GM12892 (cell line): ENCODE measurements at regions not wholly inside any gene's neighbourhood (a gene's known extent, or its start where the extent isn't known, plus 50 kb on each side); places are given as distances from the start of the nearest gene placed in this dataset.

Experiments used
- DNase-seq: peaks from one replicate; pipeline ENCODE4 v3.0.0; 2011; ENCODE audit not compliant: insufficient read length
- FAIRE-seq: peaks from 2 replicates; lab custom pipeline; 2011; peaks lifted over from hg19 to GRCh38; lab: Jason Lieb, UNC
- POLR2A ChIP-seq: IDR thresholded peaks from 2 replicates; pipeline ENCODE4 v1.6.1; 2011; ENCODE audit warnings: low read depth, low read length, control low read depth
- POLR2AphosphoS5 ChIP-seq: IDR thresholded peaks from 2 replicates; pipeline ENCODE4 v1.6.1; 2011; ENCODE audit warnings: low read depth, low read length, control low read depth
- TAF1 ChIP-seq: IDR thresholded peaks from 2 replicates; pipeline ENCODE4 v1.6.1; 2011; ENCODE audit warnings: low read depth, mild to moderate bottlenecking, control low read depth, low read length, borderline replicate concordance

DNA sequence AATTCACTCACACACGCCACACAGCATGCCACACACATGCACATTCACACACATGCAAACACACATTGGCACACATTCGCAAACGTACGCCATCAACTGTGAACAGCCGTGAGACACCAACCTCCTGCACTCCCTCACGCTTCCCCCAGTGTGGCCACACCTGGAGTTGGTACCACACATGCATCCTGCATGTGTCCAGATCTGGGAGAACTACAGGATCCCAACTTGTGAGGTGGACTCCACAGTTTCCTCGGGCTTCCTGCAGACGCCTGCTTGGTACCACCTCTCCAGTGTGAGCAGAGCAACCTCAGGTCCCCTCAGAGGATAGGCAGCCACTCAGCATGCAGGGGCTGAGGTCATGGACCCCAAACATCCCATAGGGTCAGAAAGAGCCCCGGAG is 239.0 kb downstream of the EIPR1 start:
- FAIRE-seq (no peak), DNase-seq (no peak)
- TF ChIP-seq POLR2A (no peak), POLR2AphosphoS5 (no peak), TAF1 (no peak)

DNA sequence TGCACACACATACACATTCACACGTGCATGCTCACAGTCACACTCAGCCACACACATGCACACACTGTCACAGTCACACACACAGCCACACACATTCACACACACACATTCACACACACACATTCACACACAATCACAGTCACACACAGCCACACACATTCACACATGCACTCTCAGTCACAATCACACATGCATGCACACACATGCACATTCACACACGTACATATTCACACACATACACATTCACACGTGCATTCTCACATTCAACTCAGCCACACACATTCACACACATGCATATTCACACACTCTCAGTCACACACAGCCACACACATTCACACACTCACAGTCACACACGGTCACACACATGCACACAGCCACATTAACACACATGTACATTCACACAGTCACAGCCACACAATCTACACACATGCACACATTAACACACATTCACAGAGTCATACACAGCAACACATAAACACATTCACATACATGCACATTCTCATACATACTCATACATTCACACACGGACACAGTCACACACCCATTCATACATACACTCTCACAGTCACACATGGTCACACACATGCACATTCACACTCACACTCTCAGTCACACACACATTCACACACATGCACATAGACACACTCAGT is 239.8 kb downstream of the EIPR1 start:
- DNase-seq (no peak), FAIRE-seq (no peak)
- TF ChIP-seq TAF1 (no peak), POLR2AphosphoS5 (no peak), POLR2A (no peak)

DNA sequence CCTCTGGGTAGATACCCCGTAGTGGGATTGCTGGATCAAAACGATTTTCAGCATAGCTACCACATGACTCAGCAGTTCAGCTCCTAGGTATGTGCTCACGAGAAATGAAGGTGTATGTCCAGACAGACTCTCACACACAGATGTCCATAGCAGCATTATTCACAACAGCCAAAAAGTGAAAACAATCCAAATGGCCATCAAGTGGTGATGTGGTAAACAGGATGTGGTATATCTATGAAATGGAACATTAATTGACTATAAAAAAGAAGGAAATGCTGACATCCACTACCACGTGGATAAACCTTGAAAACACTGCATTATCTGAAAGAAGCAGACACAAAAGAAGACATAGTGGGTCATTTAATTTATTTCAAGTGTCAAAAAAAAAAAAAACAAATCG is 241.9 kb downstream of the EIPR1 start:
- TF ChIP-seq TAF1: no peak
- TF ChIP-seq POLR2AphosphoS5: no peak
- no peak for TF ChIP-seq POLR2A
- FAIRE-seq (no peak), DNase-seq (no peak)

DNA sequence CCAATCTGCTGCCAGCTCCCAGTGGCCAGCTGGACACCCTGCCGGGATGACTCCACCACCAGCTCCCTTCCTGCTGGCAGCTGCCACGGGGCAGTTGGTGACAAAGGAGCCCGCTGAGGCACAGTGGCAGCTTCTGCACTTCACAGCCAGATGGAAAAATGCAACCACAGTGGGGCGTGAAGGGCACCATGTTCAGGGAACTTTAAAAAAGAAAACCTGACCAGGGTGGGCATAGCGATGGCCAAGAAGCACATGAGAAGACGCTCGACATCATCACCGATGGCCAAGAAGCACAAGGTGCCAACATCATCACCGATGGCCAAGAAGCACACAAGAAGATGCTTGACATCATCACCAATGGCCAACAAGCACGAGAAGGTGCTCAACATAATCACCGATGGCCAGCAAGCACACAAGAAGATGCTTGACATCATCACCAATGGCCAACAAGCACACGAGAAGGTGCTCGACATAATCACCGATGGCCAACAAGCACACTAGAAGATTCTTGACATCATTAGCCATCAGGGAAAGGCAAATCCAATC is 243.5 kb downstream of the EIPR1 start:
- no peak for TF ChIP-seq POLR2AphosphoS5
- no peak for TF ChIP-seq POLR2A
- no peak for TF ChIP-seq TAF1
- DNase-seq: no peak
- FAIRE-seq: no peak

DNA sequence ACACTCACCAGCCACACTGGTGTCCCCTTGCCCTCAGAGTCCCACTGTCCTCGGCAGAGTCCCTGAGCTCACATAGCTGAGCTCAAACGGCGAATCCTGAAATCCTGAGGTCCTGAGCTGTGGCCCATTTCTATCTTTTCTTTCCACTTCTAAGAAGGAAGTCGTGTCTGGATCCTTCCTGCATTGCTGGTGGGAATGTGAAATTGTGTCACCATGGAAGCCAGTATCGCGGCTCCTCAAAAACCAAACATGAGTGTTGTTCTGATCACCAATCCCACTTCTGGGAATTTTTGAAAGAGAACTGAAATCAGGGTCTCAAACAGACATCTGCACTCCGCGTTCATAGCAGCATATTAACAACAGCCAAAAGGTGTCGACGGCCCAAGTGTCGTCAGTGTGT is 244.7 kb downstream of the EIPR1 start:
- TF ChIP-seq POLR2AphosphoS5 (no peak), TAF1 (no peak), POLR2A (no peak)
- no peak for DNase-seq
- no peak for FAIRE-seq

DNA sequence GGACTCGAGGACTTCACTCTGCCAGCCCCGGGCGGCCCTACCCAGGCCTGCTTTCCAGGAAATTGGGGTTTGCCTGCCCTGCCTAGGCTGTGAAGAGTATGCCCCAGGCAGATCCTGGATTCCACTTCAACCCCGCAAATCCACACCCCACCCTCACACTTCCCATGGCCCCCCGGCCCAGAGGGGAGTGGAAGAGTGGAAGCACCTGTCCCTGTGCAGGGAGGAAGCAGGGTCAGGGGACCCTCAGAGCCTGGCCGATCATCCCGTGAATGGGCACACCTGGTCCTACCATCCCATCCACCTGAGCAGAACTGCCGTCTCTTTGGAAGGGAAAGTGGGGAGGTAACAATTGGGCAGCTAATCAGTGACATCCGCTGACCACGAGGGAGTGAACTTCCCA is 245.2 kb downstream of the EIPR1 start:
- FAIRE-seq (no peak), DNase-seq (no peak)
- no peak for TF ChIP-seq POLR2A
- no peak for TF ChIP-seq POLR2AphosphoS5
- TF ChIP-seq TAF1: no peak

DNA sequence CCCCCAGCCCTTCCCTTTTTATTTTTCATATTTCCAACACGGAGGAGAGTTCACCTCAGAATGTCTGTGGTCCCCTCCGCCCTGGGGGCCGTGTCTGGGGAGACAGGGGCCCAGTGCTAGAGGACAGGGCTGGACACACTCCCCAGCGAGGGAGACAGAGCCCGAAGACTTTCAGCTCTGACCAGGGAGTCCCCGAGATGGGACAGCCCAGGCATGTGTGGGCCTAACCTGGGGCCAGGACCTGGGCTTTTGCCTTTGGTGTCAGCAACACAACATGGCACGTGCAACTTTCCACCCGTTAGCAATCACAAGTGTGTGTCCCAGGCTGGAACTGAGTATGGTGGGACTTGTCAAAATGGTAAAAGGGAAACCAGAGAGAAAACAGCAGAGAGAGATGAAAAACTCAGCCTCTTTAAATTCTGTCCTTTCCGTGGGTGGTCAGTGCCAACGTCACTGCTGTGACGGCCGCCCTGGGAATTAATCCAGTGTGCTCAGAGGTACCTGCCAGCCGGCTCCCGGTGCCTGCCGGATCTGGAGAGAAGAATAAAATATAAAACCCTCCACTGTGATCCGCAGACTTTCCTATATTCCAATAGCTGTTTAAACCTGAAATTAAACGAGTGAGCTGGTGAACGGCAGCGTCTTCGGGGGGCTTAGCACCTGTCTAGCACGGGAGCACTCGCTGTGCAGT is 245.8 kb downstream of the EIPR1 start:
- FAIRE-seq (no peak), DNase-seq (no peak)
- TF ChIP-seq TAF1: no peak
- no peak for TF ChIP-seq POLR2A
- no peak for TF ChIP-seq POLR2AphosphoS5

DNA sequence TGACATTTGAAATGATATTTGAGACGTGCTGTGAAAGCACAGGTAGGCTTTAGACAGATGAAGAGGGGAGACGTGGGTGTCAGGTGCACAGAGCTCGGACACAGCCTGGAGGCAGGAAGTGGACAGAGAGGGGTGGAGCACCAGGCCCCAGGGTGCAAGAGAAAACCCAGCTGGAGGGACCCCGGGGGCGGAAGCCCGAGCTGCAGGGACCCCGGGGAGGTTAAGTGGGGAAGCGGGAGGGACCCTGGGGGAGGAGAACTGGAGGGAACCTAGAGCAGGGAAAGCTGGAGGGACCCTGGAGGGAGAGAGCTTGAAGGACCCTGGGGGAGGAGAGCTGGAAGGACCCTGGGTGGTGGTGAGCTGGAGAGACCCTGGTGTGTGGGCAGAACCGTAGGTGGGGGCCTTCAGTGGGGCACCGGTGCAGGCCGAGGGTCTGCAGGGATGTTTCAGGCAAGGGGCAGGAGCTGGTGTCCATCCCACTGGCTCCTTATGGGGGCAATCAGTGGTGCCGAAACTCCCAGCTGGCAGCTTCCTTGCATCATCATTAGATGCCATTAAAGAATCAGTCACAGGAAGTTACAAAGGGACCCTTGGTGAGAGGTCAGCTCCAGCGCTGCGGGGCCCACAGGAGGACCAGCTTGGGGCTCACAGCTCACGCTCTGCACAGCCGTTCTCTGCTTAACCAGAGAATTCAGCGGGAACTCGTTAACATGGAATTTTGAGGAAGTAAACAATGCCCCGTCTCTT is 246.6 kb downstream of the EIPR1 start:
- FAIRE-seq: no peak
- TF ChIP-seq TAF1 (no peak), POLR2AphosphoS5 (no peak), POLR2A (no peak)
- no peak for DNase-seq

DNA sequence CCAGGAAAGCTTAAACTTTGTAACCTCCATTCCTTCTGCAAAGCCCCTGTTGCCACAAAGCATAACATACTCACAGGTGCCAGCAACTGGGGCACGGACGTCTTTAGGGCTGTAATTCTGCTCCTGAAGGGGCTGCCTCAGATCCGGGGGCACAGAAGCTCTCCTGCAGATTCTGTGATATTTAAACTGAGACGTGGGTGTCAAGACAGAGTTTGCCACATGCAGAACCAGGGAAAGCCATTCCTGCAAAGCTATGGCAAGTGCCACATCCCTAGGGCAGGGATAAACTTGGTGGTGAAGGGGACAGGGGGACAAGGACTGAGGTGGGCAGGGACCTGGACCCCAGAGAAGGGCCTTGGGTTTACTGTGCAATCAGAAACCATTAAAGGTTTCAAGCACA is 247.2 kb downstream of the EIPR1 start:
- DNase-seq (no peak), FAIRE-seq (no peak)
- TF ChIP-seq POLR2AphosphoS5: no peak
- TF ChIP-seq TAF1: no peak
- no peak for TF ChIP-seq POLR2A

DNA sequence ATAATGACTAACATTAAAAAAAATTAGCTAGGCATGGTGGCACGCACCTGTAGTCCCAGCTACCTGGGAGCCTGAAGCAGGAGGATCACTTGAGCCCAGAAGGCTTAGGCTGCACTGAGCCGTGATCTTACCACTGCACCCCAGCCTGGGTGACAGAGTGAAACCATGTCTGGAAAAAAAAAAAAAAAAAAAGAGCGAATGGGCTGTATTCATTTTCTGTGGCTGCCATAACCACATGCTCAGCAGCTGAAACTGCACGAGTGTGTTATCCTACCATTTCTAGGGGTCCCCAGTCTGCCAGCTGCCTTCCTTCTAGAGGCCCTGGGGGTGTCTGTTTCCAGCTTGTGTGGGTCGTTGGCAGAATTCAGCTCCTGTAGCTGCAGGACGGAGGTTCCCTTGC is 247.8 kb downstream of the EIPR1 start:
- TF ChIP-seq POLR2AphosphoS5 (no peak), POLR2A (no peak), TAF1 (no peak)
- FAIRE-seq (no peak), DNase-seq (no peak)

DNA sequence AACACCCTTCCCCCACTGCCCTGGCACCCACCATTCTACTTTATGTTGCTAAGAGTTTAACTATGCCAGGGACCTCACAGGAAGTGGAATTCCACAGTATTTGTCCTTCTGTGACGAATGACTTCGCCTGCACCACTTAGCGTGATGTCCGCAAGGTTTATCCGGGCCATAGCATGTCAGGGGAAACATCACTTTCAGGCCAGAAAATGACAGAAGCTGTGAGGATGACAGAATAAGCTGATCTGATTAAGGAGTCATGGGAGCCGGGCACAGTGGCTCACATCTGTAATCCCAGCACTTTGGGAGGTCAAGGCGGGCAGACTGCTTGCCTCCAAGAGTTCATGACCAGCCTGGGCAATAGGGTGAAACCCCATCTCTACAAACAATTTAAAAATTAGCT is 248.8 kb downstream of the EIPR1 start:
- FAIRE-seq (no peak), DNase-seq (no peak)
- TF ChIP-seq POLR2A: no peak
- TF ChIP-seq TAF1: no peak
- TF ChIP-seq POLR2AphosphoS5: no peak
